ENCODE measurements at regions not wholly inside any gene's neighbourhood (a gene's known extent, or its start where the extent isn't known, plus 50 kb on each side); places are given as distances from the start of the nearest gene placed in this dataset.

- TF ChIP-seq CTCF (IDR thresholded peaks at IDR 0.05; ENCODE audit: low read depth, low read length): no peak
- H3K4me3 ChIP-seq (ENCODE audit: low read depth, low read length): no peak overlapping the region
Observed at GRCh38 chr17:15129986-15130385, 135.1 kb downstream of the PMP22 start.

GRCh38 chr17:15124746-15125145, 140.4 kb downstream of the PMP22 start:
- H3K4me3 ChIP-seq (ENCODE audit: low read depth, low read length): no peak overlapping the region
- no peak for TF ChIP-seq CTCF (IDR thresholded peaks at IDR 0.05; ENCODE audit: low read depth, low read length)

GRCh38 chr17:15124264-15124595, 140.9 kb downstream of the PMP22 start:
- H3K4me3 ChIP-seq (ENCODE audit: low read depth, low read length): no peak overlapping the region
- no peak for TF ChIP-seq CTCF (IDR thresholded peaks at IDR 0.05; ENCODE audit: low read depth, low read length)

GRCh38 chr17:15123593-15124263, 141.4 kb downstream of the PMP22 start:
- TF ChIP-seq CTCF (IDR thresholded peaks at IDR 0.05; ENCODE audit: low read depth, low read length): no peak
- H3K4me3 ChIP-seq (ENCODE audit: low read depth, low read length): no peak overlapping the region

GRCh38 chr17:15122857-15123256, 142.3 kb downstream of the PMP22 start:
- no peak overlapping the region for H3K4me3 ChIP-seq (ENCODE audit: low read depth, low read length)
- no peak for TF ChIP-seq CTCF (IDR thresholded peaks at IDR 0.05; ENCODE audit: low read depth, low read length)

GRCh38 chr17:15121426-15121825, 143.7 kb downstream of the PMP22 start:
- no peak for TF ChIP-seq CTCF (IDR thresholded peaks at IDR 0.05; ENCODE audit: low read depth, low read length)
- no peak overlapping the region for H3K4me3 ChIP-seq (ENCODE audit: low read depth, low read length)

- H3K4me3 ChIP-seq (ENCODE audit: low read depth, low read length): no peak overlapping the region
- TF ChIP-seq CTCF (IDR thresholded peaks at IDR 0.05; ENCODE audit: low read depth, low read length): no peak
Observed at GRCh38 chr17:15119968-15120367, 145.2 kb downstream of the PMP22 start.
